IMR-90 (cell line): ENCODE measurements at regions not wholly inside any gene's neighbourhood (a gene's known extent, or its start where the extent isn't known, plus 50 kb on each side); places are given as distances from the start of the nearest gene placed in this dataset.

Experiments
- BHLHE40 ChIP-seq: fragments of 150-350 bp; IDR thresholded peaks from 2 replicates; pipeline ENCODE4 v1.6.1; 2016; ENCODE audit warnings: mild to moderate bottlenecking, low read depth, low read length
- CEBPB ChIP-seq: IDR thresholded peaks from 2 replicates; pipeline ENCODE4 v1.6.1; 2012; ENCODE audit warnings: low read depth, low read length, improper control_type of control experiment
- CHD1 ChIP-seq: IDR thresholded peaks from 2 replicates; pipeline ENCODE4 v1.6.1; 2012; ENCODE audit warnings: low read depth, low read length, improper control_type of control experiment
- CTCF ChIP-seq: conservative IDR thresholded peaks from 2 replicates; pipeline ENCODE4 v1.5.1; 2012; ENCODE audit warnings: mild to moderate bottlenecking, low read depth, low read length, improper control_type of control experiment
- ELK1 ChIP-seq: fragments of 150-350 bp; IDR thresholded peaks from 2 replicates; pipeline ENCODE4 v1.6.1; 2016; ENCODE audit warnings: low read depth, mild to moderate bottlenecking, low read length, moderate library complexity, borderline replicate concordance
- FOS ChIP-seq: fragments of 150-350 bp; IDR thresholded peaks from 2 replicates; pipeline ENCODE4 v1.6.1; 2016; ENCODE audit warnings: low read depth, low read length
- MAZ ChIP-seq: IDR thresholded peaks from 2 replicates; pipeline ENCODE4 v1.6.1; 2012; ENCODE audit warnings: low read depth, mild to moderate bottlenecking, low read length, improper control_type of control experiment, moderate library complexity, borderline replicate concordance
- MXI1 ChIP-seq: IDR thresholded peaks from 2 replicates; pipeline ENCODE4 v1.6.1; 2012; ENCODE audit warnings: low read depth, mild to moderate bottlenecking, low read length, moderate library complexity, borderline replicate concordance
- POLR2A ChIP-seq: IDR thresholded peaks from 2 replicates; pipeline ENCODE4 v1.6.1; 2012; ENCODE audit warnings: mild to moderate bottlenecking, low read depth, low read length
- RAD21 ChIP-seq: IDR thresholded peaks from 2 replicates; pipeline ENCODE4 v1.6.1; 2012; ENCODE audit warnings: low read length, improper control_type of control experiment
- RCOR1 ChIP-seq: IDR thresholded peaks from 2 replicates; pipeline ENCODE4 v1.6.1; 2012; ENCODE audit warnings: mild to moderate bottlenecking, low read length, improper control_type of control experiment; ENCODE audit not compliant: insufficient replicate concordance
- RFX5 ChIP-seq: IDR thresholded peaks from 2 replicates; pipeline ENCODE4 v1.8.0; 2012; ENCODE audit warnings: low read depth, mild to moderate bottlenecking, low read length, moderate library complexity
- SMC3 ChIP-seq: fragments of 150-350 bp; IDR thresholded peaks from 2 replicates; pipeline ENCODE4 v1.6.1; 2016; ENCODE audit warnings: low read depth, mild to moderate bottlenecking, antibody characterized with exemption, low read length, moderate library complexity
- USF2 ChIP-seq: fragments of 150-350 bp; IDR thresholded peaks from 2 replicates; pipeline ENCODE4 v1.6.1; 2017; ENCODE audit warnings: mild to moderate bottlenecking, antibody characterized with exemption, low read length, low read depth

GRCh38 chr20:56928007-56928406 lies 298.9 kb downstream of the TFAP2C start:
- TF ChIP-seq CTCF (no peak), CHD1 (no peak), POLR2A (no peak), FOS (no peak), RCOR1 (no peak), USF2 (no peak), CEBPB (no peak), MAZ (no peak), SMC3 (no peak), MXI1 (no peak), RAD21 (no peak), RFX5 (no peak), ELK1 (no peak), BHLHE40 (no peak)
